Stimulated activated naive CD8-positive, alpha-beta T cell treated with anti-CD3 and anti-CD28 coated beads, Interleukin-15, Interleukin-2, amounts not matched to agents 100 U/mL and 50 U/mL, for 24 hours (primary cell): ENCODE measurements at regions not wholly inside any gene's neighbourhood (a gene's known extent, or its start where the extent isn't known, plus 50 kb on each side); places are given as distances from the start of the nearest gene placed in this dataset.

Source experiments
- ATAC-seq: fragments of 150-1000 bp; cut with Tn5 transposase; one replicate; pipeline ENCODE4 v1.10.0; 2021
- DNase-seq: peaks from one replicate; pipeline ENCODE4 v3.0.0; 2021

GRCh38 chr9:35540315-35540714 is 50.4 kb downstream of the RUSC2 start:
- no peak for DNase-seq
- no peak for ATAC-seq

GRCh38 chr9:35546853-35547252 is 56.9 kb downstream of the RUSC2 start:
- ATAC-seq: no peak

GRCh38 chr9:35547889-35548418 is 57.1 kb upstream of the TESK1 start:
- DNase-seq (no peak), ATAC-seq (peak; percentile 32)

More at GRCh38 chr9:35546853-35547252, 56.9 kb downstream of the RUSC2 start:
- no peak for DNase-seq

- DNase-seq (no peak), ATAC-seq (peak; percentile 40)
These were observed 56.5 kb upstream of the TESK1 start for GRCh38 chr9:35548571-35548970.

GRCh38 chr9:35549441-35549840 is 55.6 kb upstream of the TESK1 start:
- no peak for DNase-seq
- no peak for ATAC-seq

GRCh38 chr9:35552376-35552775 is 52.7 kb upstream of the TESK1 start:
- ATAC-seq: no peak
- DNase-seq: no peak

- no peak for DNase-seq
These were observed 52.2 kb upstream of the TESK1 start for GRCh38 chr9:35552837-35553236.

GRCh38 chr9:35553670-35554543 is 51.2 kb upstream of the TESK1 start:
- DNase-seq (peak; percentile 38), ATAC-seq (peak; percentile 56)

More at GRCh38 chr9:35552837-35553236, 52.2 kb upstream of the TESK1 start:
- ATAC-seq: no peak

GRCh38 chr9:35555246-35555701 is 49.8 kb upstream of the TESK1 start:
- DNase-seq (no peak), ATAC-seq (no peak)
